Erythroblast (primary cell): ENCODE measurements at regions not wholly inside any gene's neighbourhood (a gene's known extent, or its start where the extent isn't known, plus 50 kb on each side); places are given as distances from the start of the nearest gene placed in this dataset.

ENCODE experiments used
- DNase-seq, 2 experiments: peaks; one replicate each; lab custom pipeline; 2025; lab: John Stamatoyannopoulos, UW
- GATA1 ChIP-seq: IDR thresholded peaks from 2 replicates; pipeline ENCODE4 v1.6.1; 2011; ENCODE audit warnings: low read depth, mild to moderate bottlenecking, control low read depth, low read length, moderate library complexity
- POLR2A ChIP-seq: IDR thresholded peaks from 2 replicates; pipeline ENCODE4 v1.6.1; 2011; ENCODE audit warnings: mild to moderate bottlenecking, low read length

DNA sequence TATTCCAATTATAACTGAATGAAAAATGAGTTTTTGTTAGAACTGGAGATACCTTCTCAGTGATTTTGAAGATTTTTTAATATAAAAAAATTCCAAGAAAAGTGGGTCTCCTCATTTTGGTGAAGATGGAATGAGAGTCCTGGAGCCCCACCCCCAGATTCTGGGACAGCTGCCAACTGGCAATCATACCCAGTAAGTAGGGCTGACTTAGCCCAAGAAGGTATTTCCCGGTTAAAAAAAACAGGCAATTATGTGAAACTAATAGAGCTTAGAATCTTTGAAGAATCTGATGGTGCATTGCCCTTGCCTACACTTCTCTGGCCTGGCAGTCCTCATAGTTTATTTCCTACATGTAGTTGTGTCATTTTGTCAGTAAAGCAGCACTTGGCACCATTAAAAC, 52.8 kb upstream of the VWDE start:
- TF ChIP-seq GATA1 (no peak), POLR2A (no peak)
- DNase-seq = no peak

GRCh38 chr7:12458520-12459131, 55.0 kb upstream of the VWDE start:
- DNase-seq = peak; percentile 35 to 57
- TF ChIP-seq POLR2A = no peak
- TF ChIP-seq GATA1 = no peak

- DNase-seq = no peak
- TF ChIP-seq POLR2A = no peak
- no peak for TF ChIP-seq GATA1
Observed at GRCh38 chr7:12467837-12468236, 64.2 kb upstream of the VWDE start.

- no peak for TF ChIP-seq POLR2A
- no peak for TF ChIP-seq GATA1
- no peak for DNase-seq
Observed at GRCh38 chr7:12469568-12469967, 65.9 kb upstream of the VWDE start.

GRCh38 chr7:12470930-12471329, 67.3 kb upstream of the VWDE start:
- TF ChIP-seq POLR2A = no peak
- no peak for TF ChIP-seq GATA1
- no peak for DNase-seq

GRCh38 chr7:12474035-12474434, 70.4 kb upstream of the VWDE start:
- DNase-seq = no peak
- TF ChIP-seq GATA1 (no peak), POLR2A (no peak)

DNA sequence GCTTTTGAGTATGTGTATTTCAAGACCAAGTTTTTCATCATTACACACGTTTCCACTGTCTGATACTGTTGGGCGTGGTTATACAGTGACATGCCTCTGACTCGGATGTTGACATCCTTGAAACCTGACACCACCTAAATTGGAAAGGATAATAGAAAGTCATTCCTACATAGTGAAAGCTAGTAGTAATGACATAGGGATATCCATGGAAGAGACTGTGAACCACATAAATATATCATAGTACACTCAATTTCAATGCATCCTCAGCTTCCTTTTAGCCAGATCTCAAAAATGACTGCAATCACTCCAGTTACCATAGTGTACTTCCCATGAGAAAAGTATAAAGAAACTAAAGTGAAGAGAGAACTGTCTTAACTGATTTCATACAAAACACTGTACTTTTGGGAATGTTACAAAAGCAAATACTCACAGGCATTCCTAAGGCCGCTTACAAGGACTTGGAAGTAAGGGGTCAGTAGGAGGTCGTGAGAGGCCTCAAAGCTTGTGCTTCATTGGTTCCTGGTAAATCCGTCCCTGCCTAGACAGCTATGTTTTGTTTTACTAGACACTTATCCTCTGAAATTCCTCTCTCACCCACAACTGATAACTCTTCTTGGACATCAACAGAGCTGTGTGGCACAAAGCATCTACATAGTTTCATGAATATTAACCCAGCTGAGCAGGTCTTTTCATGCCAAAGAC, 71.8 kb upstream of the VWDE start:
- no peak for TF ChIP-seq POLR2A
- no peak for TF ChIP-seq GATA1
- DNase-seq = peak in 1 of 2 experiments; percentile 5

GRCh38 chr7:12477620-12478019, 74.0 kb upstream of the VWDE start:
- TF ChIP-seq GATA1 = no peak
- TF ChIP-seq POLR2A = no peak
- no peak for DNase-seq

- no peak for TF ChIP-seq POLR2A
- TF ChIP-seq GATA1 = no peak
- no peak for DNase-seq
Observed at GRCh38 chr7:12481722-12482121, 78.1 kb upstream of the VWDE start.

GRCh38 chr7:12485845-12486244, 82.2 kb upstream of the VWDE start:
- DNase-seq = no peak
- no peak for TF ChIP-seq POLR2A
- TF ChIP-seq GATA1 = no peak

GRCh38 chr7:12488341-12488740, 82.2 kb upstream of the SCIN start:
- TF ChIP-seq POLR2A (no peak), GATA1 (no peak)
- no peak for DNase-seq

- DNase-seq = peak; percentile 3 to 28
- TF ChIP-seq GATA1 (no peak), POLR2A (no peak)
Observed at GRCh38 chr7:12490107-12490688, 80.3 kb upstream of the SCIN start.

DNA sequence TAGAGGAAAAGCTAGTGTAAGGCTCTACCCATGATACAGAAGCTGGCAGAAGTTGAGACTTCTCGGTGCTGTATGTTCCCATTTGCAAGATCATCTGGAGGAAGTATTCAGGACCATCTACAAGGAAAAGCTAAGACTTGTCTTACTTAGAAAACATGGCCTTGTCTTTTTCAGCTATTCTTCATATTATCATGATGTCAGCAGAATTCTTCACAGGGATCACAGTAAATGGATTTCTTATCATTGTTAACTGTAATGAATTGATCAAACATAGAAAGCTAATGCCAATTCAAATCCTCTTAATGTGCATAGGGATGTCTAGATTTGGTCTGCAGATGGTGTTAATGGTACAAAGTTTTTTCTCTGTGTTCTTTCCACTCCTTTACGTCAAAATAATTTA, 79.6 kb upstream of the SCIN start:
- TF ChIP-seq POLR2A = no peak
- TF ChIP-seq GATA1 = no peak

GRCh38 chr7:12491526-12491925, 79.0 kb upstream of the SCIN start:
- no peak for DNase-seq

More for the DNA sequence above, 79.6 kb upstream of the SCIN start:
- DNase-seq = no peak

GRCh38 chr7:12493407-12493806, 77.1 kb upstream of the SCIN start:
- no peak for TF ChIP-seq GATA1
- no peak for TF ChIP-seq POLR2A
- DNase-seq = peak; percentile 68 to 89

More at GRCh38 chr7:12491526-12491925, 79.0 kb upstream of the SCIN start:
- TF ChIP-seq POLR2A (no peak), GATA1 (no peak)
